GM11168 (cell line): ENCODE measurements at regions not wholly inside any gene's neighbourhood (a gene's known extent, or its start where the extent isn't known, plus 50 kb on each side); places are given as distances from the start of the nearest gene placed in this dataset.
"Not testable (repeated sequence)": the region's sequence is repeated elsewhere in the genome, so short reads cannot be mapped to it uniquely, and the experiment has no call there.

ENCODE experiments used
- in situ Hi-C: fragments of 300-500 bp; cut with MboI; formaldehyde crosslinking; loops from one replicate; pipeline ENCODE4 v1.12.0; 2022; ENCODE audit warnings: low sequenced_read_pairs; ENCODE audit not compliant: unreplicated experiment

DNA sequence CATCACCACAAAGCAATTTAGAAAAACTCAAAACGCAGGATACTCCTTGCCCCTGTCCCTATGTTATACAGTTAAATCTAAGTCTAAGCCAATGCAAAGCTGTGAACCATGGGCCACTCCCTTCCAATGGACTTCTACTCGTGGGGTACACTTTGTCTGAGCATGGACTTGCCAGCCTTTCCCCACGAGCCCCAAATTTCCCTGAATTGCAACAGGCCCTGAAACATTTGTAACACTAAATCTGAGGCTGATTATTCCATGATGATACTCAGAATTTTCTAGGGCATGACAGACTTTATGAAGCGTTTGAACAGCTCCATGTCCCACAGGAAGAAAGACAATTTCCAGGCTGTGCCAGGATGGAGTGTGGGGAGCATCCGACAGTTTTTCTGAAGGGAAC, 189.6 kb downstream of the TXNL1 start:
- in situ Hi-C loops: no loop called here

DNA sequence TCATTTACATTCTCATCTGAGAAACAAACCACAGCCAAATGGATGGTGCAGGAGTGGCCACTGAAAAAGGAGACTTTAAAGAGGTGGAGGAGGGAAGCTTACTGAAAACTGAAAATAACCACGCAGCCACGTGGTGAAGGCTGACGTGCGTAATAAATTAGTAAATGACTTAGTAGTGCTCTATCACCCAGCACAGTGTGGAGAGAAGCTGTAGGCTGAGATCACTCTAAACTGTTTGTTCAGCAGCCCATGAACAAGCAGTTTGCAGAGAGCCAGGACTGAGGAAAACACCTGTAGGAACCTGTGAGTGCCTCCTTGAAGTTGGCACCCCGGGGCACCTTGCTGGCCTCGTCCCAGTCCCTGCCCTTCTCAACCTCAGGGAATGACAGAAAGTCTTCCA, 193.0 kb downstream of the TXNL1 start:
- in situ Hi-C loops: no loop called here

- in situ Hi-C loops: no loop called here
These were observed 194.2 kb downstream of the TXNL1 start for GRCh38 chr18:56444201-56444600.

DNA sequence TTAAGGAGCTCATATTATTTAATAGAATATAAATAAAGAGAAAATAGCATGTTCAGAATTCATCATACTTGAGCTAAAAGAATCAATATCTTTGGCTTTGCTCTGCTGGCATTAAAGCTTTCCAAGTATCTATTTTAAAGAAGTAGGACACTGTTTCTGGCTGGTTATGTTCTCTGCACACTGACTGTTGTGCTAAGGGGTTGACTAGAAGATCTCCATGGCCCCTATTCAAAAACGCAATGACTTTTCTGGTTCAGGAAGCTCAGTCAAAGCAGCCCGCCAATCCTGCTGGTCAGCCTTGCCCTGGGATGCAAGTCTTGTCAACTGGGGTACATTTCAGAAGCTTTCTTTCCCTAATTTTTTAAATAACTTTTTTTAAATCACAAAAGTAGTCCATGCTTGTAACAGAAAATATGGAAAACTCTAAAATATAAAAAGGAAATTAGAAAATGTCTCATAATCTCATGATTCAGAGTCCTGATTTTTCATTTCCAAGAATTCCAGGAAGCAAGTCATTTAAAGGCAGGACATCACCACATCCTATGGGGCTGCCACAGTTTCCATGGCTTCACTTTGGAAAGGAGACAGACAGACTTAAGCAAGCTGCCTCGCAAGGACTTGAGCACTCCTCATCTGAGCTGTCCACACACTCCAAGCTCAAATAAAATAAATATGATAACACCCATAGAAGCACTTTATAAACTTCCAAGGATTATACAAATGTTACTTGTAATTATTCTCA, 195.1 kb downstream of the TXNL1 start:
- in situ Hi-C loops: no loop called here

DNA sequence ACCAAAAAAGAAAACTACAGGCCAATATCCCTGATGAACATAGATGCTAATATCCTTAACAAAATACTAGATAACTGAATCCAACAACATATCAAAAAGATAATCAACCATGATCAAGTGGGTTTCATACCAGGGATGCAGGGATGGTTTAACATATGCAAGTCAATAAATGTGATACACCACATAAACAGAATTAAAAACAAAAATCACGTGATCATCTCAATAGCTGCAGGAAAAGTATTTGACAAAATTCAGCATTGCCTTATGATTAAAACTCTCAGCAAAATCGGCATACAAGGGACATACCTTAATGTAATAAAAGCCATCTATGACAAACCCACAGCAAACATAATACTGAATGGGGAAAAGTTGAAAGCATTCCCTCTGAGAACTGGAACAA, 199.9 kb downstream of the TXNL1 start:
- in situ Hi-C loops: not testable (repeated sequence)

DNA sequence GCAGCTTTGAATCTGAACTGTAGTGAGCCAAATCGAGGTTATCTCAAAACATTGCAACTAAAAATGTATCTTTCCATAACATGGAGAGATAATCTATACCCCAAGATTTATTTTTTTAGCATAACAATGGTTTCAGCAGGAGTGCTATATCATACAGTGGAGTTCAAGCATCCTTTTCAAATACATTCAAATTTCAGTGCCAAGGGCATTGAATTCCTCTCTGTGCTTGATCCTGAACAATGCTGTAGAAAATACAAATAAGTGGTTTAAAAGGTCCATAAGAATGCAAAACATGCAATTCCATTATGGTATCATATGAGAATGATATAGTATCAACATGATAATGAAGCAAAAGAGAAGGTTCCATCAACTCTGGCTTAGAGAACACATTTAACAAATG, 201.7 kb downstream of the TXNL1 start:
- in situ Hi-C loops: no loop called here

DNA sequence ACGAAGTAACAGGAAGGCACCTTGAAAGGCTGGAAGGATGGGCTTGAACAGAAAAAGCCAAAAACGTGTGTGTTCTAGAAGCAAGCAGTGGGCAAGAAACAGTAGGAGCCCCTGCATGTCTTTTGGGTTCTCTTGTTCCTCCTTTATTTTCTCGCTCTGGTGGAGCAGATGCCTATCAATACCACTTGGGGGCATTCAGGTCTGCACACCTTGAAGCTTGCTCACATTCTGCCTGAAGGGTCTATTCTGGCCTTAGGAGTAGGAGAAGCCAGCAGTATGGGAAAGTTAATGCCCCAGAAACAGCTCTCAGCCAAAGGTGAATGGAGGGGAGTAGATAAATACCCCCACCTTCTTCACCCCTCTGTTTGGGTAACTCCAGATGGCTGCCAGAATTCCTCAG, 204.5 kb downstream of the TXNL1 start:
- in situ Hi-C loops: no loop called here

DNA sequence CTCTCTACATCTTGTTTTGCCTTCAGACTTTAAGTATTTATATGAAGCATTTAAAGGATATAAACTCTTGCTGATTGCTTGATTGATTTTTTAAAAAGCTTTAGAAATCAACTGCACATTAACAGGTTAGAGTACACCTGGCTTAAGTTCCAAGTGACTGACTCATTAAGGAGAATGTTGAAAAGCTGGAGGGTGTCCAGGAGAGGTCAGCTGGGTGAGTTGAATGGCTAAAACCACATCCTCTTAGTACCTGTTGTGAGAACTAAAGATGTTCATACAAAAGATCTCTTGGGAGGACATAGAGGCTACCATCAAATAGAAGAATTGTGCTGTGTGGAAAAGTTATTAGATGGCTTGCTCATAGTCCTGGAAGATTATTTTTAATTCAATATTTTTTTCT, 206.8 kb downstream of the TXNL1 start:
- in situ Hi-C loops: no loop called here

GRCh38 chr18:56423626-56424025, 214.8 kb downstream of the TXNL1 start:
- in situ Hi-C loops: no loop called here

DNA sequence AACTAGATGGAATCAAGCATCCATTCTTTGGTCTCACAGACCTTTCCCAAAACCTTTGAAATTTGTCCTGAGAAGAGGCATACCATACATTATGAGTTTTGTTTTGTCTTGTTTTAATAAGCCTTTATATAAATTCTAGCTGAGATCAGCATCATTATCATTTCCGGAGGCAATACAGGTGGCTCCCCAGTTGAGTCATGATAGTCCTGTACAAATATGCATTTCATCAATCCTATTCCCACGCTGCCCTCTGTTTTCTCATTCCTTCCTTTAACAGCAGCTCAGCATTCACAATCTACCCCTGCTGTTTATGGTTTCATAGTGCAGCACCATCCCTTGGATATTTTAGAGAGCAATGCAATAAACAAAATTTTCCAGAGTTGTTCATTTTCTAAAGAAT, 216.7 kb downstream of the TXNL1 start:
- in situ Hi-C loops: no loop called here

- in situ Hi-C loops: not testable (repeated sequence)
These were observed 217.5 kb downstream of the TXNL1 start for GRCh38 chr18:56420868-56421267.

GRCh38 chr18:56414357-56414756, 224.0 kb downstream of the TXNL1 start:
- in situ Hi-C loops: no loop called here

DNA sequence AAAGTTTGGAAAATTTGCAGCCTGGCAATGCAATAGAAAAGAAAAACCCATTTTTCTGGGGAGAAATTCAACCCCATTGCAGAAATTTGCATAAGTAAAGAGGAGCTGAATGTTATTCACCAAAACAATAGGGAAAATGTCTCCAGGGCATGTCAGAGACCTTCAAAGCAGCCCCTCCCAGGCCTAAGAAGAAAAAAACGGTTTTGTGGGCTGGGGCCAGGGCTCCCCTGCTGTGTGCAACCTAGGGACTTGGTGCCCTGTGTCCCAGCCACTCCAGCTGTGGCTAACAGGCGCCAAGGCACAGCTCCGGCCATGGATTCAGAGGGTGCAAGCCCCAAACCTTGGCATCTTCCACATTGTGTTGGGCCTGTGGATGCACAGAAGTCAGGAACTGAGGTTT, 224.5 kb downstream of the TXNL1 start:
- in situ Hi-C loops: no loop called here

DNA sequence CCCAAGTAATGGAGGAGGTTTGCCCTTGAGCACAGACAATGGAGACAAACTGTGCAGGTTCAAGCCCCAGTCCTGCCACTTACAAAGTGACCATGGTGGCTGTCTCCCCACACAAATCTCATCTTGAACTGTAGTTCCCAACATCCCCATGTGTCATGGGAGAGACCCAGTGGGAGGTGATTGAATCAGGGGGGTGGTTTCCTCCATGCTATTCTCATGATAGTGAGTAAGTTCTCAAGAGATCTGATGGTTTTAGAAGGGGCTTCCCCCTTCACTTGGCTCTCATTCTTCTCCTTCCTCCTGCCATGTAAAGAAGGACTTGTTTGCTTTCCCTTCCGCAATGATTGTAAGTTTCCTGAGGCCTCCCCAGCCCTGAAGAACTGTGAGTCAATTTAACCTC, 225.4 kb downstream of the TXNL1 start:
- in situ Hi-C loops: no loop called here

GRCh38 chr18:56409736-56410135, 228.7 kb downstream of the TXNL1 start:
- in situ Hi-C loops: no loop called here

- in situ Hi-C loops: no loop called here
These were observed 230.7 kb downstream of the TXNL1 start for GRCh38 chr18:56407646-56408180.

DNA sequence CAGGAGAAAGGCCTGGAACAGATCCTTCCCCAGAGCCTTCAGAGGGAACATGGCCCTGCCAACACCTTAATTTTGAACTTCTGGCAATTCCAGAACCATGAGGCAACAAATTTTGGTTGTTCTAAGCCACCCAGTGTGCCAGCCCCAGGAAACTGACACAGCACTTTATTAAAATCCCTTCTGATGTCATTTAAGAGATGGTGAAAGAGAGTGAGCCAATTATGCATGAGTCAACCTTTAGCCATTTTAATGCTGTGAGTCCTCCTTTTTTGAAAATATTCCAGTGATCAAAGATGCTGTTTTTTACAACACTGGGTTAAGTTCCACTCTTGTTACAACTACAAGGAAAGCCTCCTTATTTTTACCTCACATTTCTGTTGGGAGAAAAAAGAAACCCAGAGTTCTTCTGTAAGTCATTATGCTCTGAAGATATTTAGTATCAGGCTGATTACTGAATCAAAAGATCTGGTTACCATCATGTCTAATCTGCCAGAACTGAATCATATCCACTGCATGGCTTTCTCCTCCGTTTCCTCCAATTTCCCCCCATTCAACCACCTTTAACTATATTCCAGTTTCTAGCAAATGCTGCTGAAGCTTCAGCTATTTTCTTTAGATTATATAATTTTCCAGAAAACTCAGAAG, 235.4 kb downstream of the TXNL1 start:
- in situ Hi-C loops: no loop called here

- in situ Hi-C loops: no loop called here
These were observed 244.5 kb downstream of the TXNL1 start for GRCh38 chr18:56393870-56394269.

DNA sequence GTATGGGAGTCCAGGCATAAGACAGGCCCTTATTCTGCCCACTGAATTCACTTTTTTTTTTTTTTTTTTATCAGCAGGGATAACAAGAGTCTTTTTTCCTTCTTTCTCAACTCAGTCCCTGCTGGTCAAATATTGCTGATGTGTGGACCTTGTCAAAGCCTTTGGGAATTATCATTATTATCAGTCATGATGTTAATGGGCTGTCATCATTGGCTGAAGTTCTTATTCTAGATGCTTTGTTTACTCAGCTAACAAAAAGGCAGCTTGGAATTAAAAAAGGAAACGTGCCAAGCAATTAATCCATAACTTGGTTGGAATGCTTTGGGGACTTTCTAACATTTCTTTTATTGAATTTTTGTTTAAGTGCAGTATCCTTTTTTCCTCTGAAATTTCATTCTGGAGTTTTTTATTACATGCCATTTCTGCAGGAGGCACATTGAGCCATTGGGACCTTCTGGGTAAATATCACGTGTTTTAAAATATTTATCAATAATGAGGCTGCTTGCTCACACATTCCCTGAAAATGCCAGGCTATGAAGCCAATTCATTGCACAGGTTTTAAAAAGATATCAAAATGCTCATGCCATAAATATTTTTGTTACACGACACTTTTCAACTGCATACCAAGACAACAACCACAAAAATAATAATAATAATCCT, 246.3 kb downstream of the TXNL1 start:
- in situ Hi-C loops: no loop called here

- in situ Hi-C loops: no loop called here
These were observed 247.8 kb downstream of the TXNL1 start for GRCh38 chr18:56390626-56391025.

DNA sequence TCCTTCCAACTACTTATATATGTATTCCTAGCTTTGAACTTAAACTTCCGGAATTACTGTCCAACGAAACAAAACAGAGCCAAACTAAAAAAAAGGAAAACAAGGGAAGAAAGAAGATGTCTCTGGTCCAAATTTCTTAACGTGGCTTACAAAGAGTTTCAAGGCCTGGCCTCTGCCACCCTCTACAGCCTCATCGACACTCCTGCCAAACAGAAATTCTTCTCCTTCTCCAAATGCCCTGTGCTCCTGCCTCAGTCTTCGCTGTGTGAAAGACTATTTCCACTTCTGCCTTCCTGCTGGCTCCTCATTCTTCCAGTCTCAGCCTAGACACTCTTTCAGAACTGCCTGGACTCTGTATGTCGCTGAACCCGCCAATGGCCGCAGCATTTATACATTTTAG, 249.2 kb downstream of the TXNL1 start:
- in situ Hi-C loops: no loop called here
